Astrocyte of the spinal cord (primary cell): ENCODE measurements at regions not wholly inside any gene's neighbourhood (a gene's known extent, or its start where the extent isn't known, plus 50 kb on each side); places are given as distances from the start of the nearest gene placed in this dataset.

ENCODE experiments used
- DNase-seq: peaks from one replicate; pipeline ENCODE4 v3.0.0; 2011; ENCODE audit warnings: low read depth, low spot score
- H3K4me3 ChIP-seq: 2 replicates; pipeline ENCODE4 v1.5.1; 2011; ENCODE audit warnings: low read depth, mild to moderate bottlenecking, low read length, moderate library complexity
- in situ Hi-C: cut with HindIII; loops from 2 replicates; pipeline ENCODE4 v1.10.0; 2017; ENCODE audit warnings: low sequenced_read_pairs
- TF ChIP-seq, protein P1 (sequence below): IDR thresholded peaks from 2 replicates; pipeline ENCODE4 v1.5.1; 2012; ENCODE audit warnings: low read depth, mild to moderate bottlenecking, low read length, inconsistent platforms

DNA sequence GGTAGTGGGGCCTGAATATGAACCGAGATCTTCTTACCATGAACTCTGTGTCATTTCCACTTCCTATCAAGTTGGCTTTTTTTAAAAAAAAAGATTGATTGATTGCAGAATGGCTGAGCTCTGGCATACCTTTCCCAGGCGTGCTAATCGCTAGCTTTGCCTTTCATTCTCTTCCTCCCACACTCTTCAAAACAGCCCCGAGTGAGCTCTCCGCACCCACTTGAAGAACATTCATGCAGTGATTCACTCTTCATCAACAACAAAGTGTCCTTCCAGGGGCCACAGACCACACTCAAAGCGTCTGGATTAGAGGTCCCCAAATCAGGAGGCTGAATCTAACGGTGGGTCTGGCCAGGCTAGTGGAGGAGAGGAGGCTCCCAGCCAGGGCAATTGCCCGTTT, 96.3 kb upstream of the GALNT2 start:
- TF ChIP-seq, protein P1, sequence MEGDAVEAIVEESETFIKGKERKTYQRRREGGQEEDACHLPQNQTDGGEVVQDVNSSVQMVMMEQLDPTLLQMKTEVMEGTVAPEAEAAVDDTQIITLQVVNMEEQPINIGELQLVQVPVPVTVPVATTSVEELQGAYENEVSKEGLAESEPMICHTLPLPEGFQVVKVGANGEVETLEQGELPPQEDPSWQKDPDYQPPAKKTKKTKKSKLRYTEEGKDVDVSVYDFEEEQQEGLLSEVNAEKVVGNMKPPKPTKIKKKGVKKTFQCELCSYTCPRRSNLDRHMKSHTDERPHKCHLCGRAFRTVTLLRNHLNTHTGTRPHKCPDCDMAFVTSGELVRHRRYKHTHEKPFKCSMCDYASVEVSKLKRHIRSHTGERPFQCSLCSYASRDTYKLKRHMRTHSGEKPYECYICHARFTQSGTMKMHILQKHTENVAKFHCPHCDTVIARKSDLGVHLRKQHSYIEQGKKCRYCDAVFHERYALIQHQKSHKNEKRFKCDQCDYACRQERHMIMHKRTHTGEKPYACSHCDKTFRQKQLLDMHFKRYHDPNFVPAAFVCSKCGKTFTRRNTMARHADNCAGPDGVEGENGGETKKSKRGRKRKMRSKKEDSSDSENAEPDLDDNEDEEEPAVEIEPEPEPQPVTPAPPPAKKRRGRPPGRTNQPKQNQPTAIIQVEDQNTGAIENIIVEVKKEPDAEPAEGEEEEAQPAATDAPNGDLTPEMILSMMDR, result no peak
- in situ Hi-C loops, result no loop called here
- H3K4me3 ChIP-seq, result no peak overlapping the region
- no peak for DNase-seq

DNA sequence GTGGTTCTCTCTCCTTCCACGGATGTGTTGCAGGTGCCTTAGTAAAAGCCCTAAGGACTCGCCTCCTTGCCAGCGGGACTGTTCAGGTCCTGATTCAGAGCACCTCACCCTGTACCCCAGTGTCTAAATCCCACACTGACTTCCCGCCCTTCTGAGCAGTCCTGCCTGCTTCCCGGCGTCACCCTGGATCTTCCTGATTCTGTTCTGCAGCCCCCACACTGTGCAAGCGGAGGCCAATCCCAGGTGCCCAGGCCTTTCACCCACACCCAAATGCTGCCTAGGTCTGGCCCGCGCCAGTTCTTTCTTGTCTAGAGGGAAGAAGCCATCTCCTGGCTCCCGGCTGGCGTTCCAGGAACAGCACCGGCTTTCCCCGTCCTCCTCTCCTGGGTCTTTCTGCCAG, 95.9 kb upstream of the GALNT2 start:
- H3K4me3 ChIP-seq, result no peak overlapping the region
- DNase-seq, result no peak
- in situ Hi-C loops, result no loop called here
- TF ChIP-seq, protein P1, result no peak

DNA sequence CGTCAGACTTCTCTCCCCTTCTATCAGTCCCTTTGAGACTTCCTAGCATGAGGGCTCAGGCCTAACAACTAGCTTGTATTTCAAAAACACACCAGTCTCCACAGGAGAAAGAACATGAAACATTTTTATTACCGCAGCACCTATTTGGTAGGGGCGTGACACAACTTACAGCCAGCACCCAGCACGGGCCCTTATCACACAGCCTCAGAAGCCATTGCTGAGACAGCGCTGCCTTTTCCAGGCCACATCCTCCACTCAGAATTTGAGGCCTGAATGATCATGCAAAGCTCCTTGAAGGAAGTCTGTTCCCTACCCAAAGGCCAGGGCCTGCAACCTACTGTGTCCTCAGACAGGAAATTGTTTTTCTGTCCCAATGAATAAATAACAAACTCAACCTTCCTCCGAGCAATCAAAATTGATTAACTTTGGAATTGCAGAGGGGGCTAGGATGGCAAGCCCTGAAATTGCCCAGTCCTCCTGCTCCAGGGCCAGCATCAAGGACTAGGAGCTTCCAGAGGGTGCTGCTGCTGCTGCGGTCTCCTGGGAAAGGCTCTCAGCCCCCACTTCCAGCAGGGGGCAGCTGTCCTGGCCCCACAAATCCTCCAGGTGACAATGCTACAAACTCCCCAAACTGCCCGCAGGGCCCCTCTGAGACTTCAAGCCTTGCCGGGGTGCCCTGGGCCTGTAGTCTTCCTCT, 94.3 kb upstream of the GALNT2 start:
- DNase-seq, result no peak
- TF ChIP-seq, protein P1, result peak; percentile 18
- in situ Hi-C loops, result no loop called here
- H3K4me3 ChIP-seq, result no peak overlapping the region

DNA sequence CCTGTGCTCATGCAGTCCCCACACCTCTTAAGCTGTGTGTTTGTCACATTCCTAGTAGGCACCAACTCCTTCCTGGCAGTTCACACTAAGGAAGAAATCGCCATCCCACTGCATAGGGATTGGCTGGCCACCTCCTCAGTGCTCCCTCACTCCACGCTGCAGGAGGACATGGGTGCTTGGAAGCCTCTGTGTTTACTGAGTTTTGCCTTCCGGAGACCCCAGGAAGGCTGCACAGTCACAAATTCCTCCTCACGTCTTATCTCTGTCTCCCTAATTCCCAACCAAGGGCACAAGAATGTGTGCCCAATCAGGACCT, 93.8 kb upstream of the GALNT2 start:
- DNase-seq, result no peak
- H3K4me3 ChIP-seq, result no peak overlapping the region
- in situ Hi-C loops, result no loop called here
- TF ChIP-seq, protein P1, result no peak

DNA sequence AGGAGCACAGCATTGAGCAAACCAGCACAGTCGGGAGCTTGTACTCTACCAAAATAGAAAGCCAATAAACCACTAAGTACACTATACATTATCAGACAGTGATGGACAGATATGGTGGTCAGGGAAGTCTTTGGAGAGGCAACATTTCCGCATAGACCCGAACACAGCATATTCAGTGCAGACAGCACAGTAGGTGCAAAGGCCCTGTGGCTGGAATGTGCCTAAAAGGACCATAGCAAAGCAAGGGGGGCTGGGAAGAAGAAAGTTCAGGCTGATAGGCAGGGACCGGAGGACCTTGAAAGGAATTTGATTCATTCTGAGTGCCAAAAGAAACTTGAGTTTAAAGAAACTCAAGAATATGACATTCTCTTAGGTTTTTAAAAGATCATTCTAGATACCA, 92.0 kb upstream of the GALNT2 start:
- H3K4me3 ChIP-seq, result no peak overlapping the region
- no peak for DNase-seq
- in situ Hi-C loops, result no loop called here
- TF ChIP-seq, protein P1, result no peak

DNA sequence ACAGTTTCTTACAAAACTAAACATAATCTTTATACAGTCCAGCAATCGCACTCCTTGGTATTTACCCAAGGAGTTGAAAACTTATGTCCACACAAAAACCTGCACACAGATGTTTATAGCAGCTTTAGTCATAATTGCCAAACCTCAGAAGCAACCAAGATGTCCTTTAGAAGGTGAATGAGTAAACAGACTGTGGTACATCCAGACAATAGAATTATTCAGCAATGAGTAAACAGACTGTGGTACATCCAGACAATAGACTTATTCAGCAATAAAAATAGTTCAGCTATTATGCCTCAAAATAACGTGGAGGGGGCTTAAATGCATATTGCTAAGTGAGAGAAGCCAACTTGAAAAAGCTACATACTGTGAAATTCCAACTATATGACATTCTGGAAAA, 87.0 kb upstream of the GALNT2 start:
- TF ChIP-seq, protein P1, result no peak
- in situ Hi-C loops, result no loop called here
- peak; percentile 35 for DNase-seq
- H3K4me3 ChIP-seq, result no peak overlapping the region

DNA sequence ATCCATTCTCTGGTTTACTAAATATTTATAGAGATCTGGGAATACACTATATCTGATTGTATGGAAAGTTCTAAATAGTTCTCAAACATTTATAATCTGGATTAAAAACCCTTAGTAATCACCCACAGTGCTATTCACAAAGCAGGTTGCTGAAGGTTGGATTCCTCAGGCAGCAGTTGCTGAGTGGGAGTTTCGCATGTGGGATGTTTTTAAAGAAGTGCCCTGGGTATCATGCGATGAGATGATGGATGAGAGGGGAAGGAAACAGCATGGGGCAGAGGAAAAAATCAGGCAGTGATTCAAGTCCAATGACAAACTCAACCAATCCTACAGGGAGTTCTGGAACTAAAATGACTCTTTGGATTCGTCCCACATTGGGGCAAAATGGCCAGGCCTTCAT, 85.3 kb upstream of the GALNT2 start:
- in situ Hi-C loops, result no loop called here
- no peak for DNase-seq
- H3K4me3 ChIP-seq, result no peak overlapping the region
- TF ChIP-seq, protein P1, result no peak
